ENCODE measurements at regions not wholly inside any gene's neighbourhood (a gene's known extent, or its start where the extent isn't known, plus 50 kb on each side); places are given as distances from the start of the nearest gene placed in this dataset.
"Not testable (repeated sequence)": the region's sequence is repeated elsewhere in the genome, so short reads cannot be mapped to it uniquely, and the experiment has no call there.

GRCh38 chr2:195572895-195573683 is 83.9 kb upstream of the SLC39A10 start:
- no peaks in the 10 kb centered on the region for H3K9me2 ChIP-seq (replicated peaks; ENCODE audit: low read length)
- no peaks in the 10 kb centered on the region for H4K20me1 ChIP-seq (ENCODE audit: low read length)
- DNase-seq (no peak), ATAC-seq (no peak)
- no peaks in the 10 kb centered on the region for H3K79me2 ChIP-seq (ENCODE audit: low read length)
- peaks cover 13% of the 10 kb centered on the region for H3K4me1 ChIP-seq (ENCODE audit: insufficient read depth, low read length)
- H3K9me3 ChIP-seq (ENCODE audit: low read length) = no peaks in the 10 kb centered on the region
- no peaks in the 10 kb centered on the region for H3K36me3 ChIP-seq (ENCODE audit: low read depth, low read length)
- no peaks in the 10 kb centered on the region for H3K27me3 ChIP-seq (ENCODE audit: low read length)
- H3K4me3 ChIP-seq (ENCODE audit: low read length) = no peak overlapping the region
- intact Hi-C loops (cut with micrococcal nuclease) = no loop called here
- BruUV-seq (replicated peaks) = no TSS peak
- no peak for TF ChIP-seq EZH2 (IDR thresholded peaks at IDR 0.05; ENCODE audit: low read length, unreplicated experiment)
- TF ChIP-seq EZH2phosphoT487 (IDR thresholded peaks at IDR 0.05; ENCODE audit: borderline replicate concordance, low read length) = no peak
- no peak for TF ChIP-seq CTCF (conservative IDR thresholded peaks at IDR 0.05; ENCODE audit: low read depth, low read length)
- H3F3A ChIP-seq (ENCODE audit: low read length, unreplicated experiment) = no peaks in the 10 kb centered on the region
- POLR2A ChIA-PET (ENCODE audit: unreplicated experiment) = no interaction called here
- no peak overlapping the region for H2AFZ ChIP-seq (ENCODE audit: low read length)
- CTCF ChIA-PET = no interaction called here
- H3K4me2 ChIP-seq (ENCODE audit: low read length) = no peak overlapping the region
- no peak overlapping the region for H3K9ac ChIP-seq (ENCODE audit: low read length)
- no peak overlapping the region for H3K27ac ChIP-seq (ENCODE audit: low read length)

- intact Hi-C loops (cut with micrococcal nuclease) = no loop called here
- ATAC-seq (no peak), DNase-seq (no peak)
- Histone ChIP-seq H3K4me3 (ENCODE audit: low read length) (no peak overlapping the region), H3K27ac (ENCODE audit: low read length) (no peak overlapping the region), H4K20me1 (ENCODE audit: low read length) (no peaks in the 10 kb centered on the region), H3K36me3 (ENCODE audit: low read depth, low read length) (no peaks in the 10 kb centered on the region), H3K4me1 (ENCODE audit: insufficient read depth, low read length) (peaks cover 10% of the 10 kb centered on the region), H3F3A (ENCODE audit: low read length, unreplicated experiment) (no peaks in the 10 kb centered on the region), H3K9ac (ENCODE audit: low read length) (no peak overlapping the region), H3K79me2 (ENCODE audit: low read length) (no peaks in the 10 kb centered on the region), H3K9me2 (replicated peaks; ENCODE audit: low read length) (no peaks in the 10 kb centered on the region), H3K27me3 (ENCODE audit: low read length) (no peaks in the 10 kb centered on the region), H3K4me2 (ENCODE audit: low read length) (no peak overlapping the region), H2AFZ (ENCODE audit: low read length) (no peak overlapping the region), H3K9me3 (ENCODE audit: low read length) (no peaks in the 10 kb centered on the region)
- no TSS peak for BruUV-seq (replicated peaks)
- POLR2A ChIA-PET (ENCODE audit: unreplicated experiment) = no interaction called here
- CTCF ChIA-PET = interaction anchor here (0.8 kb wide), 1 partner anchor 87 kb away, joined by 5 read pairs; the partner anchor contains the start of gene SLC39A10
- TF ChIP-seq EZH2 (IDR thresholded peaks at IDR 0.05; ENCODE audit: low read length, unreplicated experiment) (no peak), CTCF (conservative IDR thresholded peaks at IDR 0.05; ENCODE audit: low read depth, low read length) (no peak), EZH2phosphoT487 (IDR thresholded peaks at IDR 0.05; ENCODE audit: borderline replicate concordance, low read length) (no peak)
Observed at GRCh38 chr2:195570329-195570728, 86.7 kb upstream of the SLC39A10 start.

- H3K4me3 ChIP-seq (ENCODE audit: low read length) = no peak overlapping the region
- H3F3A ChIP-seq (ENCODE audit: low read length, unreplicated experiment) = no peaks in the 10 kb centered on the region
- POLR2A ChIA-PET (ENCODE audit: unreplicated experiment) = no interaction called here
- no peaks in the 10 kb centered on the region for H3K9me2 ChIP-seq (replicated peaks; ENCODE audit: low read length)
- no peak overlapping the region for H2AFZ ChIP-seq (ENCODE audit: low read length)
- BruUV-seq (replicated peaks) = no TSS peak
- DNase-seq (no peak), ATAC-seq (no peak)
- no peaks in the 10 kb centered on the region for H3K79me2 ChIP-seq (ENCODE audit: low read length)
- no peak overlapping the region for H3K27ac ChIP-seq (ENCODE audit: low read length)
- H3K9ac ChIP-seq (ENCODE audit: low read length) = no peak overlapping the region
- CTCF ChIA-PET = no interaction called here
- H3K27me3 ChIP-seq (ENCODE audit: low read length) = no peaks in the 10 kb centered on the region
- peaks cover 19% of the 10 kb centered on the region for H3K4me1 ChIP-seq (ENCODE audit: insufficient read depth, low read length)
- no peaks in the 10 kb centered on the region for H4K20me1 ChIP-seq (ENCODE audit: low read length)
- no peaks in the 10 kb centered on the region for H3K9me3 ChIP-seq (ENCODE audit: low read length)
- intact Hi-C loops (cut with micrococcal nuclease) = loop anchor here (10.0 kb wide), 1 partner anchor 74 kb away; no protein-coding TSS in a partner anchor
- TF ChIP-seq CTCF (conservative IDR thresholded peaks at IDR 0.05; ENCODE audit: low read depth, low read length) (no peak), EZH2phosphoT487 (IDR thresholded peaks at IDR 0.05; ENCODE audit: borderline replicate concordance, low read length) (no peak), EZH2 (IDR thresholded peaks at IDR 0.05; ENCODE audit: low read length, unreplicated experiment) (no peak)
- H3K4me2 ChIP-seq (ENCODE audit: low read length) = no peak overlapping the region
- no peaks in the 10 kb centered on the region for H3K36me3 ChIP-seq (ENCODE audit: low read depth, low read length)
Observed at GRCh38 chr2:195569255-195569654, 87.8 kb upstream of the SLC39A10 start.

- BruUV-seq (replicated peaks); CTCF ChIA-PET: not testable (repeated sequence)
Observed at GRCh38 chr2:195564625-195565135, 92.3 kb upstream of the SLC39A10 start.

More at GRCh38 chr2:195564625-195565135, 92.3 kb upstream of the SLC39A10 start:
- H3K36me3 ChIP-seq (ENCODE audit: low read depth, low read length); H3K9me2 ChIP-seq (replicated peaks; ENCODE audit: low read length); ATAC-seq; H4K20me1 ChIP-seq (ENCODE audit: low read length); H3K79me2 ChIP-seq (ENCODE audit: low read length); H3K27me3 ChIP-seq (ENCODE audit: low read length); H3K9me3 ChIP-seq (ENCODE audit: low read length); H3K4me3 ChIP-seq (ENCODE audit: low read length); H3F3A ChIP-seq (ENCODE audit: low read length, unreplicated experiment); H2AFZ ChIP-seq (ENCODE audit: low read length); DNase-seq; POLR2A ChIA-PET (ENCODE audit: unreplicated experiment): not testable (repeated sequence)
- Histone ChIP-seq H3K27ac (ENCODE audit: low read length) (peak overlapping the region; percentile 94), H3K9ac (ENCODE audit: low read length) (peak overlapping the region; percentile 51; the same call in 1 of the 2 replicates), H3K4me1 (ENCODE audit: insufficient read depth, low read length) (peaks cover 56% of the 10 kb centered on the region), H3K4me2 (ENCODE audit: low read length) (peak overlapping the region; percentile 68)
- intact Hi-C loops (cut with micrococcal nuclease) = loop anchor here (1.0 to 10.0 kb wide), 3 partner anchors 20 to 93 kb away; partner anchors contain the start of gene SLC39A10
